Adrenal gland (tissue), 9 donors: ENCODE measurements at regions not wholly inside any gene's neighbourhood (a gene's known extent, or its start where the extent isn't known, plus 50 kb on each side); places are given as distances from the start of the nearest gene placed in this dataset.

Experiments
- DNase-seq, 7 donors: peaks; one replicate each; pipeline ENCODE4 v3.0.0-alpha.2; 2019 to 2020
- H3K27ac ChIP-seq, 5 donors: fragments of 200-600 bp; sonication (generic) in 4 of 5; 1 replicate in 3 of 5; 2 replicates in 2 of 5; pipeline versions ENCODE4 v1.5.1 to v1.8.0; 2016 to 2020; ENCODE audit warnings: mild to moderate bottlenecking in 1 of 5
- H3K27me3 ChIP-seq: fragments of 200-600 bp; 2 replicates; pipeline ENCODE4 v1.8.0; 2021
- H3K36me3 ChIP-seq, 2 donors: fragments of 200-600 bp; replicated peaks in 1 of 2; 1 replicate in 1 of 2; 2 replicates in 1 of 2; pipeline versions ENCODE4 v1.5.1 to v1.8.0; 2018 to 2022
- H3K4me1 ChIP-seq, 2 donors: fragments of 200-600 bp; replicated peaks in 1 of 2; 1 replicate in 1 of 2; 2 replicates in 1 of 2; pipeline versions ENCODE4 v1.5.1 to v1.8.0; 2018 to 2021
- H3K4me3 ChIP-seq, 4 donors: fragments of 200-600 bp; sonication (generic) in 3 of 4; one replicate each; pipeline ENCODE4 v1.5.1; 2016 to 2018
- H3K9me3 ChIP-seq, 3 donors: fragments of 200-600 bp; sonication (generic) in 1 of 3; replicated peaks in 1 of 3; 1 replicate in 2 of 3; 2 replicates in 1 of 3; pipeline versions ENCODE4 v1.5.1 to v1.8.0; 2016 to 2021
- POLR2A ChIP-seq, 2 donors: fragments of 450-650 bp; IDR thresholded peaks; one replicate each; pipeline ENCODE4 v1.6.1; 2017; ENCODE audit warnings: antibody characterized with exemption in 2 of 2, mild to moderate bottlenecking in 2 of 2, moderate library complexity in 1 of 2
- WGBS, 4 donors: extraction: QIAGEN DNeasy Blood & Tissue Kit in 2 of 4; methylation state at CpG; one replicate each; pipeline versions ENCODE4 v1.1.5 to v1.1.7; 2013 to 2017; 5-methylcytosine and 5-hydroxymethylcytosine counted together
- intact Hi-C, 2 donors: fragments of 100-400 bp; cut with DNase I; formaldehyde crosslinking; loops; one replicate each; pipeline versions ENCODE4 v1.14.1 to v1.15.0; 2022 to 2023
- TF ChIP-seq, protein P1 (sequence below), 6 experiments: fragments of 450-650 bp in 4 of 6; fragments of 200-600 bp in 2 of 6; sonication (generic) in 1 of 6; IDR thresholded peaks; 1 replicate in 5 of 6; 2 replicates in 1 of 6; pipeline versions ENCODE4 v1.5.1 to v1.8.0; 2016 to 2021; ENCODE audit warnings: antibody characterized with exemption in 6 of 6, mild to moderate bottlenecking in 2 of 6, moderate library complexity in 1 of 6
- donor health status: healthy with polysubstance abuse.
- donor health status: Bipolar disorder and iron deficiency.
- donor health status: DM: yes; HTN: yes; CAD: no.
- donor health status: DM: no; HTN: no; CAD: no.
- donor health status: DM: no; HTN: no; CAD: no.

DNA sequence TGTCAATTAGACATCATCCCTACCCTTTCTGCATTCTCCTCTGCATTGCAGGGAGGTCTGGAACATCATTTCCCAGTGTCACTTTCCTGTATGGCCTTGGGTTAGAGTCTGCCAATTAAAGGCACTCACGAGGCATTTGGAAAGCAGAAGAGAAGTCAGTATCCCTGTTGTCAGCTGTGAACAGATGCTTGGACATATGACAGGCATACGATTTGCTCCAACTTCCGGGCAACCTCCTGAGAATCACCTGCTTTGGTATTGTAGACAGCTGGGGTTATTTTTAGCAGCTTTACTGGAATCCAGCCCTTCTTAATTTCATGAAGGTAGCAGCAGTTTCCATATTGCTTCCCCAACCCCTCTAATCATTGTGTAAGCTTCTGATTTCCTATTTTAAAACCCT lies 88.7 kb upstream of the DHRS4 start:
- H3K9me3 ChIP-seq: no peaks in the 10 kb centered on the region
- H3K4me1 ChIP-seq: peaks cover 0 to 5% of the 10 kb centered on the region in 2 donors
- no peak overlapping the region for H3K4me3 ChIP-seq
- intact Hi-C loops: no loop called here
- 65 to 74% (median 72%) methylated on average over 3 of the region's 3 CpGs for WGBS, 4 donors
- no peak for TF ChIP-seq POLR2A (IDR thresholded peaks at IDR 0.05)
- TF ChIP-seq, protein P1, sequence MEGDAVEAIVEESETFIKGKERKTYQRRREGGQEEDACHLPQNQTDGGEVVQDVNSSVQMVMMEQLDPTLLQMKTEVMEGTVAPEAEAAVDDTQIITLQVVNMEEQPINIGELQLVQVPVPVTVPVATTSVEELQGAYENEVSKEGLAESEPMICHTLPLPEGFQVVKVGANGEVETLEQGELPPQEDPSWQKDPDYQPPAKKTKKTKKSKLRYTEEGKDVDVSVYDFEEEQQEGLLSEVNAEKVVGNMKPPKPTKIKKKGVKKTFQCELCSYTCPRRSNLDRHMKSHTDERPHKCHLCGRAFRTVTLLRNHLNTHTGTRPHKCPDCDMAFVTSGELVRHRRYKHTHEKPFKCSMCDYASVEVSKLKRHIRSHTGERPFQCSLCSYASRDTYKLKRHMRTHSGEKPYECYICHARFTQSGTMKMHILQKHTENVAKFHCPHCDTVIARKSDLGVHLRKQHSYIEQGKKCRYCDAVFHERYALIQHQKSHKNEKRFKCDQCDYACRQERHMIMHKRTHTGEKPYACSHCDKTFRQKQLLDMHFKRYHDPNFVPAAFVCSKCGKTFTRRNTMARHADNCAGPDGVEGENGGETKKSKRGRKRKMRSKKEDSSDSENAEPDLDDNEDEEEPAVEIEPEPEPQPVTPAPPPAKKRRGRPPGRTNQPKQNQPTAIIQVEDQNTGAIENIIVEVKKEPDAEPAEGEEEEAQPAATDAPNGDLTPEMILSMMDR (IDR thresholded peaks at IDR 0.05): no peak
- no peaks in the 10 kb centered on the region for H3K36me3 ChIP-seq
- DNase-seq: no peak
- no peak overlapping the region for H3K27ac ChIP-seq
- no peaks in the 10 kb centered on the region for H3K27me3 ChIP-seq

DNA sequence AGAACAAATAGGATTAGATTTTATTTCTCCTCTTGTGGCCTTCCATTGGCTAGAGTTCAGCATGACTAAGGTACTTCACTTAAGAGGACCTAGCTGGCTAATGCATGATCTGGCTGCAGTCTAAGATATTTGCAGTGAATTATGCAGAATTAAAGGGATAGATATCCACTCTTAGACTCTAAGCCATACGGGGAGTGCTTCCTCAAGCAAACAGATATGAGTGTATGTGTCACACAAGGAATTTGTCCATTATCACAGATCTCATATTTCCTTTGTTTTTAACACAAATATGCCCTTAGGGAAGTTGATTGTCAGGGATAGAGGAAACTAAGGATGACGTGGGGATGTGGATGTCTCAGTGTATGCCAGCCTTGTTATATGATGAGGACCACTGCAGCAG lies 88.1 kb upstream of the DHRS4 start:
- Histone ChIP-seq H3K9me3 (no peaks in the 10 kb centered on the region), H3K36me3 (no peaks in the 10 kb centered on the region), H3K27me3 (no peaks in the 10 kb centered on the region), H3K4me1 (peaks cover 0 to 5% of the 10 kb centered on the region in 2 donors), H3K4me3 (no peak overlapping the region), H3K27ac (no peak overlapping the region)
- 65 to 77% (median 69%) methylated on average over 2 of the region's 2 CpGs for WGBS, 4 donors
- intact Hi-C loops: no loop called here
- DNase-seq: no peak
- TF ChIP-seq, protein P1 (IDR thresholded peaks at IDR 0.05): no peak
- no peak for TF ChIP-seq POLR2A (IDR thresholded peaks at IDR 0.05)

DNA sequence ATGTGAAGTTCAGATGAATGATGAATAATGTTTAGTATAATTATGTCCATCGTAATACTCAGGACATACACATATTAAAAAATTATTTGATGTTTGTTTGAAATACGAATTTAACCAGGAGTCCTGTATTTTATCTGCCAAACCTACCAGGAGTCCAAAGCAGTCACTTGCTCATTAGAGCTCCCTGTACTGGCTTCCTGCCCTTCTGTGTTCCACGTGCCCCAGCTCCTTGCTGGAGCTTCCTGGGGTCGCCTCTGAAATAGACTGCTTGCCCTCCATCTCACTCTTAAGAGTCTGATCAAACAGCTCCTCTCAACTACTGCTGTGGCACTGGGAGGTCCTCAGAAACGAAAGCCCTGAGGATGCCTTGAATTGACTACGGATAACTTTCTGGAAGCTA lies 87.3 kb upstream of the DHRS4 start:
- H3K27me3 ChIP-seq: no peaks in the 10 kb centered on the region
- intact Hi-C loops: no loop called here
- H3K27ac ChIP-seq: no peak overlapping the region
- TF ChIP-seq POLR2A (IDR thresholded peaks at IDR 0.05): no peak
- TF ChIP-seq, protein P1 (IDR thresholded peaks at IDR 0.05): no peak
- no peaks in the 10 kb centered on the region for H3K9me3 ChIP-seq
- H3K36me3 ChIP-seq: no peaks in the 10 kb centered on the region
- H3K4me3 ChIP-seq: no peak overlapping the region
- WGBS, 4 donors: 66 to 82% (median 69%) methylated on average over 6 of the region's 6 CpGs
- H3K4me1 ChIP-seq: peaks cover 0 to 4% of the 10 kb centered on the region in 2 donors
- no peak for DNase-seq

DNA sequence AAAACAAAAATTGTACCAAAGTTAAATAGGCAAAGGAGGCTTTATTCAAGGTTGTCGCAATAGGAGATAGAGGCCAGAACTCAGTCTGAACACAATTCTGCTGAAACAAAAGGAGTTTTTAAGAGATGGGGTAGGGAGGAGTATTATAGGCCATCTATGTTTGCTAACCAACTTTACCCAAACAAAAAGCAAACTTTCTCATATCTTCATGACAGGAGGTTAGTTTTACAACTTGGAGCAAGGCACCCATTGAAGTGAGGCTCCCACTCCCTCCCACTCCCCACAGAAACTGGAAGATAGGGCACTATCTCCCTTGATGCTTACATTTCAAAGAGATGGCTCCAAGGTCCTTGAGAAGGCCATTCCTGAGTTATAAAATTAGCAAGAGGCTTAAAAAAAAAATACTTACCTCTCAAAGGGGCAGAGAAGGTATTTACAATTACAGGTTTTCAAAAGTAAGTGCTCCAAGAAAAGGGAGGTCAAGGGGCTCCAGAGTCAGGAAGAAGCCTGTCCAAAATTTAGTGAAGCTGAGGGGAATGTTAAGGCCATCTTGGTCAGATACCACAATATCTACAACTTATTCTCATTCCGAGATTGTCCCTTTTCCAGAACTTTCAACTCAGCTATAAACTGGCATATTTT lies 84.4 kb upstream of the DHRS4 start:
- H3K9me3 ChIP-seq: no peaks in the 10 kb centered on the region
- no peaks in the 10 kb centered on the region for H3K27me3 ChIP-seq
- H3K4me3 ChIP-seq: no peak overlapping the region
- DNase-seq: no peak
- TF ChIP-seq, protein P1 (IDR thresholded peaks at IDR 0.05): no peak
- no peak for TF ChIP-seq POLR2A (IDR thresholded peaks at IDR 0.05)
- intact Hi-C loops: no loop called here
- no peak overlapping the region for H3K27ac ChIP-seq
- H3K4me1 ChIP-seq: no peaks in the 10 kb centered on the region
- H3K36me3 ChIP-seq: no peaks in the 10 kb centered on the region
- WGBS, 4 donors: 64 to 80% (median 76%) methylated on average over 2 of the region's 2 CpGs
